ENCODE measurements at regions not wholly inside any gene's neighbourhood (a gene's known extent, or its start where the extent isn't known, plus 50 kb on each side); places are given as distances from the start of the nearest gene placed in this dataset.

DNA sequence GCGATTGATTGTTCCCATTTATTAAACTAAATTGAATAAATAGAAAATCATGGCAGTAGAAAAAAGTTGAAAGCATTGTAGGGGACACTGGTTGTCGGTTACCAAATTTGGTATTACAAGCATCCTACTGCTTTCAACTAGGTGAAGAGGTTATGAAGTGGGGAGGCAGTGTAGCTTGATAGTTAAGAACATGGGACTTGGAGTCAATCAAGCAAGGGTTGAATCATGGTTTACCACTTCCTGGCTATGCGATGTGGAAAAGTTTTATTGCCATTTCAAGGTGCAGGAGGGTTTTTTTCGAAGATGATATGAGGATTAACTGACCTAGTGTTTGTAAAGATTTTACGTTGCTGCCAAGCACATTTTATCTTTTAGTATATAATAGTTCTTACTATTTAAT lies 318.2 kb upstream of the KCNH8 start:
- TF ChIP-seq, protein P1, sequence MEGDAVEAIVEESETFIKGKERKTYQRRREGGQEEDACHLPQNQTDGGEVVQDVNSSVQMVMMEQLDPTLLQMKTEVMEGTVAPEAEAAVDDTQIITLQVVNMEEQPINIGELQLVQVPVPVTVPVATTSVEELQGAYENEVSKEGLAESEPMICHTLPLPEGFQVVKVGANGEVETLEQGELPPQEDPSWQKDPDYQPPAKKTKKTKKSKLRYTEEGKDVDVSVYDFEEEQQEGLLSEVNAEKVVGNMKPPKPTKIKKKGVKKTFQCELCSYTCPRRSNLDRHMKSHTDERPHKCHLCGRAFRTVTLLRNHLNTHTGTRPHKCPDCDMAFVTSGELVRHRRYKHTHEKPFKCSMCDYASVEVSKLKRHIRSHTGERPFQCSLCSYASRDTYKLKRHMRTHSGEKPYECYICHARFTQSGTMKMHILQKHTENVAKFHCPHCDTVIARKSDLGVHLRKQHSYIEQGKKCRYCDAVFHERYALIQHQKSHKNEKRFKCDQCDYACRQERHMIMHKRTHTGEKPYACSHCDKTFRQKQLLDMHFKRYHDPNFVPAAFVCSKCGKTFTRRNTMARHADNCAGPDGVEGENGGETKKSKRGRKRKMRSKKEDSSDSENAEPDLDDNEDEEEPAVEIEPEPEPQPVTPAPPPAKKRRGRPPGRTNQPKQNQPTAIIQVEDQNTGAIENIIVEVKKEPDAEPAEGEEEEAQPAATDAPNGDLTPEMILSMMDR (IDR thresholded peaks at IDR 0.05; ENCODE audit: low read depth, low read length, missing input control) = no peak
- no peak for TF ChIP-seq GABPA (IDR thresholded peaks at IDR 0.05 in 1 of 2, conservative IDR thresholded peaks at IDR 0.05 in 1 of 2)
- TF ChIP-seq RAD21 (IDR thresholded peaks at IDR 0.05) = no peak
- no peak for TF ChIP-seq MAX (IDR thresholded peaks at IDR 0.05)
- no peak for TF ChIP-seq ATF3 (IDR thresholded peaks at IDR 0.05)
- TF ChIP-seq YY1 (IDR thresholded peaks at IDR 0.05) = no peak
- TF ChIP-seq EGR1 (IDR thresholded peaks at IDR 0.05; ENCODE audit: low read depth in 2 of 2) = no peak
- TF ChIP-seq HNF4G (IDR thresholded peaks at IDR 0.05) = no peak
- no peak for TF ChIP-seq FOXA1 (IDR thresholded peaks at IDR 0.05)
- TF ChIP-seq SP1 (IDR thresholded peaks at IDR 0.05) = no peak

Data from liver (tissue), 3 donors.